A673 (cell line): ENCODE measurements at regions not wholly inside any gene's neighbourhood (a gene's known extent, or its start where the extent isn't known, plus 50 kb on each side); places are given as distances from the start of the nearest gene placed in this dataset.

ENCODE experiments used
- CTCF ChIP-seq: fragments of 300-800, 200-600 bp; sonication (generic); conservative IDR thresholded peaks from 2 replicates; pipeline ENCODE4 v1.5.1; 2017; ENCODE audit warnings: low read depth, mild to moderate bottlenecking, antibody characterized with exemption, low read length, moderate library complexity, mixed read lengths
- EZH2 ChIP-seq: fragments of 200-600 bp; sonication (generic); IDR thresholded peaks from 2 replicates; pipeline ENCODE4 v1.6.1; 2017; ENCODE audit warnings: borderline replicate concordance, low read depth, mild to moderate bottlenecking, mixed read lengths, antibody characterized with exemption, low read length; ENCODE audit not compliant: poor library complexity, severe bottlenecking

- TF ChIP-seq CTCF (no peak), EZH2 (no peak)
Observed at GRCh38 chr11:81804858-81805257, 928.8 kb downstream of the FAM181B start.
